Skeletal muscle satellite cell (primary cell): ENCODE measurements at regions not wholly inside any gene's neighbourhood (a gene's known extent, or its start where the extent isn't known, plus 50 kb on each side); places are given as distances from the start of the nearest gene placed in this dataset.

ENCODE experiments used
- H3K27me3 ChIP-seq: 2 replicates; pipeline ENCODE4 v1.7.0; 2013; ENCODE audit warnings: low read length; ENCODE audit not compliant: control insufficient read depth, insufficient read depth
- H3K36me3 ChIP-seq: 2 replicates; pipeline ENCODE4 v1.7.0; 2013; ENCODE audit warnings: mild to moderate bottlenecking, control low read depth, low read length; ENCODE audit not compliant: insufficient read depth
- H3K4me1 ChIP-seq: 2 replicates; pipeline ENCODE4 v1.7.0; 2013; ENCODE audit warnings: low read length; ENCODE audit not compliant: control insufficient read depth, insufficient read depth
- H3K4me2 ChIP-seq: 2 replicates; pipeline ENCODE4 v1.7.0; 2013; ENCODE audit warnings: mild to moderate bottlenecking, low read length
- H3K4me3 ChIP-seq: 2 replicates; pipeline ENCODE4 v1.7.0; 2013; ENCODE audit warnings: low read length
- H3K9ac ChIP-seq: 2 replicates; pipeline ENCODE4 v1.7.0; 2013; ENCODE audit warnings: mild to moderate bottlenecking, low read depth, low read length, moderate library complexity
- H3K9me3 ChIP-seq: replicated peaks from 2 replicates; pipeline ENCODE4 v1.7.0; 2013; ENCODE audit warnings: mild to moderate bottlenecking, control low read depth, low read length

- Histone ChIP-seq H3K4me2 (no peak overlapping the region), H3K9ac (peak overlapping the region; percentile 64), H3K36me3 (no peaks in the 10 kb centered on the region), H3K4me3 (no peak overlapping the region), H3K9me3 (no peaks in the 10 kb centered on the region), H3K27me3 (no peaks in the 10 kb centered on the region), H3K4me1 (peaks cover 27% of the 10 kb centered on the region)
Measured at GRCh38 chr15:79168922-79169456, 78.4 kb upstream of the RASGRF1 start.

GRCh38 chr15:79167776-79168175 lies 77.2 kb upstream of the RASGRF1 start:
- Histone ChIP-seq H3K27me3 (no peaks in the 10 kb centered on the region), H3K9ac (no peak overlapping the region), H3K4me1 (peaks cover 27% of the 10 kb centered on the region), H3K9me3 (no peaks in the 10 kb centered on the region), H3K4me3 (no peak overlapping the region), H3K36me3 (no peaks in the 10 kb centered on the region), H3K4me2 (no peak overlapping the region)

GRCh38 chr15:79166311-79166955 lies 75.9 kb upstream of the RASGRF1 start:
- no peak overlapping the region for H3K4me3 ChIP-seq
- no peak overlapping the region for H3K4me2 ChIP-seq
- H3K9ac ChIP-seq, result no peak overlapping the region
- no peaks in the 10 kb centered on the region for H3K27me3 ChIP-seq
- H3K36me3 ChIP-seq, result no peaks in the 10 kb centered on the region
- H3K4me1 ChIP-seq, result peaks cover 26% of the 10 kb centered on the region
- no peaks in the 10 kb centered on the region for H3K9me3 ChIP-seq

GRCh38 chr15:79164465-79164864 lies 73.9 kb upstream of the RASGRF1 start:
- Histone ChIP-seq H3K9ac (no peak overlapping the region), H3K36me3 (no peaks in the 10 kb centered on the region), H3K27me3 (no peaks in the 10 kb centered on the region), H3K4me2 (no peak overlapping the region), H3K9me3 (no peaks in the 10 kb centered on the region), H3K4me1 (peaks cover 7% of the 10 kb centered on the region), H3K4me3 (no peak overlapping the region)

- H3K9ac ChIP-seq, result no peak overlapping the region
- H3K27me3 ChIP-seq, result no peaks in the 10 kb centered on the region
- H3K4me2 ChIP-seq, result no peak overlapping the region
- H3K9me3 ChIP-seq, result no peaks in the 10 kb centered on the region
- peaks cover 3% of the 10 kb centered on the region for H3K4me1 ChIP-seq
- H3K4me3 ChIP-seq, result no peak overlapping the region
- no peaks in the 10 kb centered on the region for H3K36me3 ChIP-seq
Measured at GRCh38 chr15:79164043-79164442, 73.5 kb upstream of the RASGRF1 start.

GRCh38 chr15:79163395-79163794 lies 72.8 kb upstream of the RASGRF1 start:
- Histone ChIP-seq H3K4me1 (no peaks in the 10 kb centered on the region), H3K4me2 (no peak overlapping the region), H3K27me3 (no peaks in the 10 kb centered on the region), H3K9me3 (no peaks in the 10 kb centered on the region), H3K9ac (no peak overlapping the region), H3K36me3 (no peaks in the 10 kb centered on the region), H3K4me3 (no peak overlapping the region)

GRCh38 chr15:79161837-79162508 lies 71.4 kb upstream of the RASGRF1 start:
- Histone ChIP-seq H3K4me2 (no peak overlapping the region), H3K36me3 (no peaks in the 10 kb centered on the region), H3K27me3 (no peaks in the 10 kb centered on the region), H3K9ac (no peak overlapping the region), H3K9me3 (no peaks in the 10 kb centered on the region), H3K4me3 (no peak overlapping the region), H3K4me1 (no peaks in the 10 kb centered on the region)

GRCh38 chr15:79160211-79160610 lies 69.6 kb upstream of the RASGRF1 start:
- Histone ChIP-seq H3K36me3 (no peaks in the 10 kb centered on the region), H3K4me2 (no peak overlapping the region), H3K4me3 (no peak overlapping the region), H3K27me3 (no peaks in the 10 kb centered on the region), H3K4me1 (no peaks in the 10 kb centered on the region), H3K9me3 (no peaks in the 10 kb centered on the region), H3K9ac (no peak overlapping the region)

- no peaks in the 10 kb centered on the region for H3K9me3 ChIP-seq
- no peaks in the 10 kb centered on the region for H3K36me3 ChIP-seq
- no peaks in the 10 kb centered on the region for H3K4me1 ChIP-seq
- H3K4me3 ChIP-seq, result no peak overlapping the region
- peaks cover 3% of the 10 kb centered on the region for H3K27me3 ChIP-seq
- no peak overlapping the region for H3K9ac ChIP-seq
- no peak overlapping the region for H3K4me2 ChIP-seq
Measured at GRCh38 chr15:79157631-79158592, 67.3 kb upstream of the RASGRF1 start.

- Histone ChIP-seq H3K4me1 (no peaks in the 10 kb centered on the region), H3K36me3 (no peaks in the 10 kb centered on the region), H3K9me3 (no peaks in the 10 kb centered on the region), H3K4me2 (no peak overlapping the region), H3K4me3 (no peak overlapping the region), H3K27me3 (peaks cover 5% of the 10 kb centered on the region), H3K9ac (no peak overlapping the region)
Measured at GRCh38 chr15:79156704-79157375, 66.3 kb upstream of the RASGRF1 start.
